PFSK-1 (cell line): ENCODE measurements at regions not wholly inside any gene's neighbourhood (a gene's known extent, or its start where the extent isn't known, plus 50 kb on each side); places are given as distances from the start of the nearest gene placed in this dataset.

Source experiments
- POLR2AphosphoS5 ChIP-seq: IDR thresholded peaks from 2 replicates; pipeline ENCODE4 v1.6.1; 2012; ENCODE audit warnings: low read depth, mild to moderate bottlenecking, control low read depth, low read length, moderate library complexity
- SIN3A ChIP-seq: IDR thresholded peaks from 2 replicates; pipeline ENCODE4 v1.6.1; 2012; ENCODE audit warnings: mild to moderate bottlenecking, low read length, moderate library complexity, borderline replicate concordance; ENCODE audit not compliant: insufficient read depth
- TAF1 ChIP-seq: IDR thresholded peaks from 2 replicates; pipeline ENCODE4 v1.6.1; 2012; ENCODE audit warnings: low read length, control low read depth, borderline replicate concordance; ENCODE audit not compliant: insufficient read depth
- TF ChIP-seq, protein P1 (sequence below), 2 experiments: IDR thresholded peaks; 2 replicates each; pipeline versions ENCODE4 v1.6.1 to v1.8.0; 2011 to 2012; ENCODE audit warnings: low read depth in 2 of 2, low read length in 2 of 2, control low read depth in 1 of 2, inconsistent platforms in 1 of 2, mild to moderate bottlenecking in 1 of 2, moderate library complexity in 1 of 2; ENCODE audit not compliant: insufficient read depth in 1 of 2

DNA sequence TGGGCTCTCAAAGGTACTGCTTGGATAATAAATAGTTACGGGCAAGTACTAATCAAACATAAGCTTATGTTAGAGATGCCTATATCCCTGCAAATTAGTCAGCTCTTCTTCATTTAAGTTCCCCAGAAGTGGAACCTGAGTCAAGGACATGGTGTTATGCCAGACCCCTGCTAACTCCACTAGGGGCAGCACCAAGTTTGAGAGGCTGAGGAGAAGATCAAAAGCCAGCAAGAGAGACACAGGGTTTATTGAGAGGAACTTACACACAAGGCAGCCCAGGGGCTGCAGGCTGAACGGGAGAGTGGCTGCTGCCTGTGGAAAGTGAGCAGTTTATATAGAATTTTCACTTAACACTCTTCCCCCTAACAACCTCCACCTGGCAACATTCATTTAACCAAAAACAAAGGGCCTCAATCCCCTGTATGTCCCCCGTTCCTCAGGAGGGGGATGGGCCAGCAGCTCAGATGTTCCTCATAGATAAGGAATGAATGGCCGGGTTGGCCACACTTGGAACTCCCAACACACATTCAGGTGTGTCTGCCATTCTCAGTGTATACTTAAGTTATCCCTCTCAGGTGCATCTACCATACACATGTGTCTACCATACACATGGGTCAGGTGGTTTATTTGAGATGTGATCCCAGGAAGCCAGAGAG lies 62.6 kb upstream of the GHITM start:
- no peak for TF ChIP-seq POLR2AphosphoS5
- no peak for TF ChIP-seq SIN3A
- TF ChIP-seq, protein P1, sequence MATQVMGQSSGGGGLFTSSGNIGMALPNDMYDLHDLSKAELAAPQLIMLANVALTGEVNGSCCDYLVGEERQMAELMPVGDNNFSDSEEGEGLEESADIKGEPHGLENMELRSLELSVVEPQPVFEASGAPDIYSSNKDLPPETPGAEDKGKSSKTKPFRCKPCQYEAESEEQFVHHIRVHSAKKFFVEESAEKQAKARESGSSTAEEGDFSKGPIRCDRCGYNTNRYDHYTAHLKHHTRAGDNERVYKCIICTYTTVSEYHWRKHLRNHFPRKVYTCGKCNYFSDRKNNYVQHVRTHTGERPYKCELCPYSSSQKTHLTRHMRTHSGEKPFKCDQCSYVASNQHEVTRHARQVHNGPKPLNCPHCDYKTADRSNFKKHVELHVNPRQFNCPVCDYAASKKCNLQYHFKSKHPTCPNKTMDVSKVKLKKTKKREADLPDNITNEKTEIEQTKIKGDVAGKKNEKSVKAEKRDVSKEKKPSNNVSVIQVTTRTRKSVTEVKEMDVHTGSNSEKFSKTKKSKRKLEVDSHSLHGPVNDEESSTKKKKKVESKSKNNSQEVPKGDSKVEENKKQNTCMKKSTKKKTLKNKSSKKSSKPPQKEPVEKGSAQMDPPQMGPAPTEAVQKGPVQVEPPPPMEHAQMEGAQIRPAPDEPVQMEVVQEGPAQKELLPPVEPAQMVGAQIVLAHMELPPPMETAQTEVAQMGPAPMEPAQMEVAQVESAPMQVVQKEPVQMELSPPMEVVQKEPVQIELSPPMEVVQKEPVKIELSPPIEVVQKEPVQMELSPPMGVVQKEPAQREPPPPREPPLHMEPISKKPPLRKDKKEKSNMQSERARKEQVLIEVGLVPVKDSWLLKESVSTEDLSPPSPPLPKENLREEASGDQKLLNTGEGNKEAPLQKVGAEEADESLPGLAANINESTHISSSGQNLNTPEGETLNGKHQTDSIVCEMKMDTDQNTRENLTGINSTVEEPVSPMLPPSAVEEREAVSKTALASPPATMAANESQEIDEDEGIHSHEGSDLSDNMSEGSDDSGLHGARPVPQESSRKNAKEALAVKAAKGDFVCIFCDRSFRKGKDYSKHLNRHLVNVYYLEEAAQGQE (IDR thresholded peaks at IDR 0.05; ENCODE audit: insufficient read depth in 1 of 2, low read depth in 2 of 2, low read length in 2 of 2), result no peak
- no peak for TF ChIP-seq TAF1
